SIG-M5 (cell line): ENCODE measurements at regions not wholly inside any gene's neighbourhood (a gene's known extent, or its start where the extent isn't known, plus 50 kb on each side); places are given as distances from the start of the nearest gene placed in this dataset.

Source experiments
- DNase-seq: peaks from one replicate; lab custom pipeline; 2025; lab: John Stamatoyannopoulos, UW

- no peak for DNase-seq
Measured at GRCh38 chr2:60295636-60295962, 257.9 kb downstream of the BCL11A start.

- no peak for DNase-seq
Measured at GRCh38 chr2:60294901-60295635, 258.4 kb downstream of the BCL11A start.

GRCh38 chr2:60292242-60292641 lies 261.2 kb downstream of the BCL11A start:
- DNase-seq = no peak

- no peak for DNase-seq
Measured at GRCh38 chr2:60290509-60290908, 262.9 kb downstream of the BCL11A start.

- DNase-seq = no peak
Measured at GRCh38 chr2:60285626-60286316, 267.7 kb downstream of the BCL11A start.

GRCh38 chr2:60283626-60284025 lies 269.8 kb downstream of the BCL11A start:
- no peak for DNase-seq

GRCh38 chr2:60282886-60283285 lies 270.6 kb downstream of the BCL11A start:
- DNase-seq = no peak

GRCh38 chr2:60281730-60282129 lies 271.7 kb downstream of the BCL11A start:
- DNase-seq = no peak

GRCh38 chr2:60280238-60280637 lies 273.2 kb downstream of the BCL11A start:
- DNase-seq = no peak

GRCh38 chr2:60278906-60279305 lies 274.5 kb downstream of the BCL11A start:
- DNase-seq = no peak

- DNase-seq = no peak
Measured at GRCh38 chr2:60275958-60276357, 277.5 kb downstream of the BCL11A start.

- DNase-seq = no peak
Measured at GRCh38 chr2:60273836-60274235, 279.6 kb downstream of the BCL11A start.

- DNase-seq = no peak
Measured at GRCh38 chr2:60271713-60272112, 281.7 kb downstream of the BCL11A start.

GRCh38 chr2:60271131-60271530 lies 282.3 kb downstream of the BCL11A start:
- DNase-seq = no peak

- no peak for DNase-seq
Measured at GRCh38 chr2:60268661-60269060, 284.8 kb downstream of the BCL11A start.

- DNase-seq = no peak
Measured at GRCh38 chr2:60268032-60268431, 285.4 kb downstream of the BCL11A start.

- no peak for DNase-seq
Measured at GRCh38 chr2:60267122-60267521, 286.3 kb downstream of the BCL11A start.

GRCh38 chr2:60262178-60262577 lies 291.3 kb downstream of the BCL11A start:
- no peak for DNase-seq

GRCh38 chr2:60260639-60261296 lies 292.7 kb downstream of the BCL11A start:
- DNase-seq = no peak

- no peak for DNase-seq
Measured at GRCh38 chr2:60259781-60260180, 293.7 kb downstream of the BCL11A start.

- DNase-seq = no peak
Measured at GRCh38 chr2:60252581-60253150, 300.8 kb downstream of the BCL11A start.

GRCh38 chr2:60251247-60251646 lies 302.2 kb downstream of the BCL11A start:
- DNase-seq = no peak

GRCh38 chr2:60249879-60250278 lies 303.6 kb downstream of the BCL11A start:
- no peak for DNase-seq
